ENCODE measurements at regions not wholly inside any gene's neighbourhood (a gene's known extent, or its start where the extent isn't known, plus 50 kb on each side); places are given as distances from the start of the nearest gene placed in this dataset.

- no TSS peak for BruUV-seq (replicated peaks)
- H3K4me1 ChIP-seq (ENCODE audit: insufficient read depth, low read length), result no peaks in the 10 kb centered on the region
- intact Hi-C loops (cut with micrococcal nuclease; ENCODE audit: unreplicated experiment), result no loop called here
- no peak overlapping the region for H2AFZ ChIP-seq (ENCODE audit: low read length)
- ATAC-seq, result no peak
- POLR2A ChIA-PET, result no interaction called here
- FAIRE-seq, result no peak
- 10% methylated on average over 4 of the region's 4 CpGs for WGBS (ENCODE audit: low lambda C conversion rate)
- DNase-seq (ENCODE audit: low spot score), result no peak
- in situ Hi-C loops (cut with HindIII; ENCODE audit: extremely low pct_ligation_motif_present, low pct_unique_long_range_greater_than_20kb), result no loop called here
- no peaks in the 10 kb centered on the region for H3K27me3 ChIP-seq (ENCODE audit: control insufficient read depth in 1 of 2, insufficient read depth in 2 of 2, low read length in 2 of 2)
- H3K4me3 ChIP-seq (replicated peaks in 1 of 3; ENCODE audit: insufficient read depth in 1 of 3, low read depth in 2 of 3, low read length in 3 of 3), result no peak overlapping the region
- CTCF ChIA-PET (ENCODE audit: low intra/inter-chr PET ratio, low total read pairs), result no interaction called here
- H3K27ac ChIP-seq (ENCODE audit: extremely low read length, insufficient read depth, low read length), result no peak overlapping the region
- H3K9ac ChIP-seq (ENCODE audit: insufficient read depth, low read depth, low read length), result no peak overlapping the region
- no peaks in the 10 kb centered on the region for H3K9me3 ChIP-seq (ENCODE audit: low read length)
- no peaks in the 10 kb centered on the region for H3K36me3 ChIP-seq (replicated peaks in 1 of 2; ENCODE audit: control insufficient read depth in 1 of 2, insufficient read depth in 2 of 2, low read length in 2 of 2)
- no peaks in the 10 kb centered on the region for H3K79me2 ChIP-seq (ENCODE audit: insufficient read depth, low read length)
- H4K20me1 ChIP-seq (ENCODE audit: insufficient read depth, low read length), result no peaks in the 10 kb centered on the region
- H3K4me2 ChIP-seq (ENCODE audit: low read depth, low read length), result no peak overlapping the region
- TF ChIP-seq ZNF12 (CRISPR knock-in tag; IDR thresholded peaks at IDR 0.05) (no peak), SETDB1 (CRISPR knock-in tag; IDR thresholded peaks at IDR 0.05; ENCODE audit: borderline replicate concordance) (no peak), ZNF501 (CRISPR knock-in tag; IDR thresholded peaks at IDR 0.05) (no peak), DBP (CRISPR knock-in tag; IDR thresholded peaks at IDR 0.05; ENCODE audit: not compliant biosample characterization) (no peak), ZNF281 (CRISPR knock-in tag; IDR thresholded peaks at IDR 0.05; ENCODE audit: borderline replicate concordance) (no peak), RNF219 (CRISPR knock-in tag; IDR thresholded peaks at IDR 0.05) (no peak), FOXP1 (IDR thresholded peaks at IDR 0.05) (no peak), FOXP1 (CRISPR knock-in tag; IDR thresholded peaks at IDR 0.05) (no peak), HNRNPL (IDR thresholded peaks at IDR 0.05; ENCODE audit: low read depth, low read length) (no peak), ZNF75D (CRISPR knock-in tag; IDR thresholded peaks at IDR 0.05; ENCODE audit: borderline replicate concordance) (no peak), ZNF546 (CRISPR knock-in tag; conservative IDR thresholded peaks at IDR 0.05) (no peak), ZBTB4 (CRISPR knock-in tag; IDR thresholded peaks at IDR 0.05; ENCODE audit: borderline replicate concordance) (no peak), HES4 (CRISPR knock-in tag; IDR thresholded peaks at IDR 0.05; ENCODE audit: borderline replicate concordance) (no peak), ZBTB39 (CRISPR knock-in tag; IDR thresholded peaks at IDR 0.05) (no peak)
Measured at GRCh38 chr2:29983308-29983707, 61.9 kb upstream of the ALK start.

Measured in HepG2 (cell line).